NCI-H226 (cell line): ENCODE measurements at regions not wholly inside any gene's neighbourhood (a gene's known extent, or its start where the extent isn't known, plus 50 kb on each side); places are given as distances from the start of the nearest gene placed in this dataset.

Source experiments
- DNase-seq: peaks from one replicate; pipeline ENCODE4 v3.0.0-alpha.2; 2015

- no peak for DNase-seq
These were observed 60.9 kb upstream of the PDE1C start for GRCh38 chr7:32131091-32131490.

GRCh38 chr7:32126843-32127242 is 56.6 kb upstream of the PDE1C start:
- DNase-seq: no peak
